ENCODE measurements at regions not wholly inside any gene's neighbourhood (a gene's known extent, or its start where the extent isn't known, plus 50 kb on each side); places are given as distances from the start of the nearest gene placed in this dataset.

DNA sequence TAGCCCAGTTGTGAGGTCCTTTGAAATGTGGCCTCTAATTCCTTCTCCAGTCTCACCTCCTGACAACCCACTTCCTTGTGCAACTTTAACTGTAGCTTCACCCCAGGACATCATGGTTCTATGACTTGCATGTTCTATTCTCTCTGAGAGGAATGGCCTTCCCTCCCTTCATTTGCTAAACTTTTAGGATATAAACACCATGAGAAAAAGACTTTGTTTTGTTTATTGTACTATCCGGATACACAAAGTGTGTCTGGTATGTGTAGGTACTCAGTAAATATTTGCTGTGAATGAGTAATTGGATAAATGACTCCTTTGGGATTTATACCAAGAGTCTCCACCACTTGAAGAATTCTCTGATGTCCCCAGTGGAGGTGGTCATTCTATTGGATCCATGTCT lies 547.6 kb downstream of the INSC start:
- no peaks in the 10 kb centered on the region for H3K36me3 ChIP-seq (ENCODE audit: insufficient read depth, low read length)
- POLR2A ChIA-PET: no interaction called here

DNA sequence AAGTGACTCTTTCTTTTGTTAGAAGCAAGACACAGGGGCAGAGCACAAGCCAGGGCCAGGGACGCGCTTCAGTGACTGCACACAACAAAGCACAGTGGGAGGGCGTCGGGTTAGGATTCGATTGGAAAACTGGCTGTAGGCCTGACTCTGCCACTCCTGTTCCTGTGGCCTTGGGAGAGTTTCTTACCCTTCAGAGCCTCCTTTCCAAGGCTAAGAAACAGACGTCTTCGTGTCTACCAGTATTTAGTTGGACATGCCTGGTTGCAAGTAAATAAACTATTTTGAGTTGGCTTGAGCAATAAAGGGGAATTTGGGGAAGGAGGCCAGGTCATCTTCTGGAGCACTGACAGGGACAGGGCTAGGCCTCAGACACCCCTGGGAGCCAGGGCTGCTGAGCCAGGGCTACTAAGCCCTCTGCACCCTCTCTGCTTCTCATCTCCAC lies 549.1 kb downstream of the INSC start:
- DNase-seq: no peak
- H3K27ac Mint-ChIP-seq: no peak overlapping the region
- peaks cover 4 to 6% of the 10 kb centered on the region in 2 donors for H3K27me3 Mint-ChIP-seq

More for the DNA sequence above, 547.6 kb downstream of the INSC start:
- no peak overlapping the region for H3K4me3 ChIP-seq (ENCODE audit: low read length)
- peaks cover 4 to 9% of the 10 kb centered on the region in 2 donors for H3K27me3 Mint-ChIP-seq
- peaks cover 0 to 6% (median 0%) of the 10 kb centered on the region in 5 donors for H3K9me3 Mint-ChIP-seq
- no peak overlapping the region for H3K4me3 Mint-ChIP-seq
- no peaks in the 10 kb centered on the region for H3K27me3 ChIP-seq (ENCODE audit: insufficient read depth, low read length, poor library complexity, severe bottlenecking)
- no peak overlapping the region for H3K27ac Mint-ChIP-seq
- no peak for DNase-seq
- no peaks in the 10 kb centered on the region for H3K4me1 ChIP-seq (ENCODE audit: insufficient read depth, low read length)
- H3K36me3 Mint-ChIP-seq: no peaks in the 10 kb centered on the region
- H3K27ac ChIP-seq (ENCODE audit: low read depth, low read length): no peak overlapping the region
- H3K9me3 ChIP-seq (ENCODE audit: low read length): no peaks in the 10 kb centered on the region
- H3K4me1 Mint-ChIP-seq: no peaks in the 10 kb centered on the region
- CTCF ChIA-PET: interaction anchor here (1.4 kb wide), 1 partner anchor 12 kb away, joined by 4 read pairs; no protein-coding TSS in a partner anchor

DNA sequence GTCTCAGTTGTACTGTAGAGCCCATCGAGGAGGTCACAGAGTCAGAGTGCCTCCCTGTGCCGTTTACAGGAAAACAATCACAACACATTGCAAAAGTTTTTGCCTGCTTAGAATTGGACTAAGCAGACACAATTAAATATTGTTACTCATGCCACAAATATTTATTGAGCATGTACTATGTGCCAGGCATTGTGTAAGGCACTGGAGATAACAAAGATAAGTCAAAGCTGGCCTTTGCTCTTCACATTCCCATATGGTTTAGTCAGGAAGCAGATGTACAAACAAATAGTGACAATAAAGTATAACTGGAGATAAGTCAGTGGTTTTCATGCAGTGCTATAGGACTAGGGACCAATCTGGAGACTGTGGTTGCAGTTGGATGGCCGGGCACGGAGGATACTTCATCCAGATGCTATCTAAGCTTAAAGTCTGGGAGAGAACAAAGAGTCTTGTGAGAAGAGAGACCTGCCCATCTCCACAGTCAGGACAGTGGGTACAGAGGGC lies 550.7 kb downstream of the INSC start:
- Histone ChIP-seq H3K9me3 (ENCODE audit: low read length) (no peaks in the 10 kb centered on the region), H3K27ac (ENCODE audit: low read depth, low read length) (no peak overlapping the region), H3K4me1 (ENCODE audit: insufficient read depth, low read length) (no peaks in the 10 kb centered on the region), H3K27me3 (ENCODE audit: insufficient read depth, low read length, poor library complexity, severe bottlenecking) (no peaks in the 10 kb centered on the region), H3K36me3 (ENCODE audit: insufficient read depth, low read length) (no peaks in the 10 kb centered on the region), H3K4me3 (ENCODE audit: low read length) (no peak overlapping the region)
- Mint-ChIP-seq H3K36me3 (no peaks in the 10 kb centered on the region), H3K9me3 (peaks cover 0 to 6% (median 3%) of the 10 kb centered on the region in 5 donors), H3K4me1 (no peaks in the 10 kb centered on the region), H3K27ac (no peak overlapping the region), H3K4me3 (no peak overlapping the region), H3K27me3 (peaks cover 6 to 8% of the 10 kb centered on the region in 2 donors)
- ChIA-PET POLR2A (no interaction called here), CTCF (no interaction called here)
- DNase-seq: no peak

More for the DNA sequence above, 549.1 kb downstream of the INSC start:
- CTCF ChIA-PET: interaction anchor here (1.4 kb wide), 1 partner anchor 13 kb away, joined by 4 read pairs; no protein-coding TSS in a partner anchor
- Histone ChIP-seq H3K9me3 (ENCODE audit: low read length) (no peaks in the 10 kb centered on the region), H3K36me3 (ENCODE audit: insufficient read depth, low read length) (no peaks in the 10 kb centered on the region), H3K4me3 (ENCODE audit: low read length) (no peak overlapping the region), H3K4me1 (ENCODE audit: insufficient read depth, low read length) (no peaks in the 10 kb centered on the region), H3K27me3 (ENCODE audit: insufficient read depth, low read length, poor library complexity, severe bottlenecking) (no peaks in the 10 kb centered on the region), H3K27ac (ENCODE audit: low read depth, low read length) (no peak overlapping the region)
- no peak overlapping the region for H3K4me3 Mint-ChIP-seq
- H3K4me1 Mint-ChIP-seq: no peaks in the 10 kb centered on the region
- no peaks in the 10 kb centered on the region for H3K36me3 Mint-ChIP-seq
- peaks cover 0 to 6% (median 3%) of the 10 kb centered on the region in 5 donors for H3K9me3 Mint-ChIP-seq
- POLR2A ChIA-PET: no interaction called here

- Mint-ChIP-seq H3K4me3 (no peak overlapping the region), H3K4me1 (no peaks in the 10 kb centered on the region), H3K27me3 (peaks cover 8 to 9% of the 10 kb centered on the region in 2 donors), H3K27ac (no peak overlapping the region), H3K9me3 (peaks cover 0 to 4% (median 3%) of the 10 kb centered on the region in 5 donors), H3K36me3 (no peaks in the 10 kb centered on the region)
- H3K4me3 ChIP-seq (ENCODE audit: low read length): no peak overlapping the region
- no peak for DNase-seq
- H3K27ac ChIP-seq (ENCODE audit: low read depth, low read length): no peak overlapping the region
- no peaks in the 10 kb centered on the region for H3K36me3 ChIP-seq (ENCODE audit: insufficient read depth, low read length)
- POLR2A ChIA-PET: no interaction called here
- CTCF ChIA-PET: no interaction called here
- H3K27me3 ChIP-seq (ENCODE audit: insufficient read depth, low read length, poor library complexity, severe bottlenecking): no peaks in the 10 kb centered on the region
- no peaks in the 10 kb centered on the region for H3K4me1 ChIP-seq (ENCODE audit: insufficient read depth, low read length)
- no peaks in the 10 kb centered on the region for H3K9me3 ChIP-seq (ENCODE audit: low read length)
Measured at GRCh38 chr11:15667127-15667725, 552.5 kb downstream of the INSC start.

DNA sequence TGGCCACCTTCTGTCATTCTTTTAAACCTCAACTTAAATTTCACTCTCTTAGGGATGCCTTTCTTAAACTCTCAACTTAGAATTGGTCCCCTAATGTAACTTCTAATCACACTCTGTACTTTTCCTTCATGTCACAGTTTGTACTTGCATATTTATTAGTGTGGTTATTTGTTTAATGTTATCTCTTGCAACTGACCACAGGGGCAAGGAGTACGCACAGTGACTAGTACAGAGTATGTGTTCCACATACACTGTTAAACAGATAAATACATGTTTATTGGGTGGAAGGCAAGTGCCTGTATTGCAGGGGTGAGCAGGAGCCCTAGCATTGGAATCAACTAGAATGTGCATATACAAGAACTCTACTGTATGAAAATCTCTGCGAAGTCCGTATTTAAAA lies 554.0 kb downstream of the INSC start:
- CTCF ChIA-PET: no interaction called here
- Histone ChIP-seq H3K27me3 (ENCODE audit: insufficient read depth, low read length, poor library complexity, severe bottlenecking) (no peaks in the 10 kb centered on the region), H3K4me1 (ENCODE audit: insufficient read depth, low read length) (no peaks in the 10 kb centered on the region), H3K36me3 (ENCODE audit: insufficient read depth, low read length) (no peaks in the 10 kb centered on the region), H3K4me3 (ENCODE audit: low read length) (no peak overlapping the region), H3K27ac (ENCODE audit: low read depth, low read length) (no peak overlapping the region), H3K9me3 (ENCODE audit: low read length) (no peaks in the 10 kb centered on the region)
- Mint-ChIP-seq H3K27me3 (peaks cover 6 to 10% of the 10 kb centered on the region in 2 donors), H3K27ac (no peak overlapping the region), H3K9me3 (peaks cover 0 to 7% (median 3%) of the 10 kb centered on the region in 5 donors), H3K4me3 (no peak overlapping the region), H3K36me3 (no peaks in the 10 kb centered on the region), H3K4me1 (no peaks in the 10 kb centered on the region)
- DNase-seq: no peak
- POLR2A ChIA-PET: no interaction called here

- H3K4me1 ChIP-seq (ENCODE audit: insufficient read depth, low read length): no peaks in the 10 kb centered on the region
- DNase-seq: no peak
- H3K9me3 ChIP-seq (ENCODE audit: low read length): no peaks in the 10 kb centered on the region
- Mint-ChIP-seq H3K4me3 (no peak overlapping the region), H3K27ac (no peak overlapping the region), H3K4me1 (no peaks in the 10 kb centered on the region), H3K27me3 (peaks cover 10 to 11% of the 10 kb centered on the region in 2 donors), H3K9me3 (peaks cover under 1 to 8% (median 3%) of the 10 kb centered on the region in 5 donors), H3K36me3 (no peaks in the 10 kb centered on the region)
- no peaks in the 10 kb centered on the region for H3K27me3 ChIP-seq (ENCODE audit: insufficient read depth, low read length, poor library complexity, severe bottlenecking)
- no peaks in the 10 kb centered on the region for H3K36me3 ChIP-seq (ENCODE audit: insufficient read depth, low read length)
- ChIA-PET CTCF (no interaction called here), POLR2A (no interaction called here)
- H3K4me3 ChIP-seq (ENCODE audit: low read length): no peak overlapping the region
- no peak overlapping the region for H3K27ac ChIP-seq (ENCODE audit: low read depth, low read length)
Measured at GRCh38 chr11:15670520-15671070, 555.9 kb downstream of the INSC start.

GRCh38 chr11:15671216-15671615 lies 556.5 kb downstream of the INSC start:
- H3K27ac Mint-ChIP-seq: no peak overlapping the region
- H3K4me1 ChIP-seq (ENCODE audit: insufficient read depth, low read length): no peaks in the 10 kb centered on the region
- no peaks in the 10 kb centered on the region for H3K36me3 ChIP-seq (ENCODE audit: insufficient read depth, low read length)
- no peak overlapping the region for H3K4me3 Mint-ChIP-seq
- ChIA-PET CTCF (no interaction called here), POLR2A (no interaction called here)
- no peaks in the 10 kb centered on the region for H3K27me3 ChIP-seq (ENCODE audit: insufficient read depth, low read length, poor library complexity, severe bottlenecking)
- H3K27ac ChIP-seq (ENCODE audit: low read depth, low read length): no peak overlapping the region
- no peaks in the 10 kb centered on the region for H3K36me3 Mint-ChIP-seq
- H3K9me3 ChIP-seq (ENCODE audit: low read length): no peaks in the 10 kb centered on the region
- H3K4me1 Mint-ChIP-seq: no peaks in the 10 kb centered on the region
- DNase-seq: no peak
- H3K27me3 Mint-ChIP-seq: peaks cover 9 to 11% of the 10 kb centered on the region in 2 donors
- peaks cover 3 to 9% (median 7%) of the 10 kb centered on the region in 5 donors for H3K9me3 Mint-ChIP-seq
- H3K4me3 ChIP-seq (ENCODE audit: low read length): no peak overlapping the region

GRCh38 chr11:15672825-15673224 lies 558.1 kb downstream of the INSC start:
- no peak overlapping the region for H3K4me3 Mint-ChIP-seq

More at GRCh38 chr11:15672825-15673224, 558.1 kb downstream of the INSC start:
- ChIA-PET CTCF (no interaction called here), POLR2A (no interaction called here)
- Mint-ChIP-seq H3K27ac (no peak overlapping the region), H3K36me3 (no peaks in the 10 kb centered on the region), H3K27me3 (peaks cover 9 to 11% of the 10 kb centered on the region in 2 donors), H3K9me3 (peaks cover 5 to 23% (median 10%) of the 10 kb centered on the region in 5 donors), H3K4me1 (no peaks in the 10 kb centered on the region)
- Histone ChIP-seq H3K4me1 (ENCODE audit: insufficient read depth, low read length) (no peaks in the 10 kb centered on the region), H3K27me3 (ENCODE audit: insufficient read depth, low read length, poor library complexity, severe bottlenecking) (no peaks in the 10 kb centered on the region), H3K9me3 (ENCODE audit: low read length) (no peaks in the 10 kb centered on the region), H3K36me3 (ENCODE audit: insufficient read depth, low read length) (no peaks in the 10 kb centered on the region), H3K4me3 (ENCODE audit: low read length) (no peak overlapping the region), H3K27ac (ENCODE audit: low read depth, low read length) (no peak overlapping the region)
- no peak for DNase-seq

Measured in CD8-positive, alpha-beta memory T cell (primary cell).